G401 (cell line): ENCODE measurements at regions not wholly inside any gene's neighbourhood (a gene's known extent, or its start where the extent isn't known, plus 50 kb on each side); places are given as distances from the start of the nearest gene placed in this dataset.
A peak's percentile ranks its signal among the peaks of the same experiment; 100 is the strongest.
"Not testable (repeated sequence)": the region's sequence is repeated elsewhere in the genome, so short reads cannot be mapped to it uniquely, and the experiment has no call there.

Source experiments
- DNase-seq: peaks from one replicate; pipeline ENCODE4 v3.0.0-alpha.2; 2015; ENCODE audit warnings: low spot score
- in situ Hi-C: cut with HindIII; loops from 2 replicates; pipeline ENCODE4 v1.10.0; 2016; ENCODE audit warnings: low sequenced_read_pairs, mixed read lengths

GRCh38 chr4:101682946-101683345 lies 107.6 kb upstream of the BANK1 start:
- DNase-seq: peak; percentile 78
- in situ Hi-C loops: no loop called here

DNA sequence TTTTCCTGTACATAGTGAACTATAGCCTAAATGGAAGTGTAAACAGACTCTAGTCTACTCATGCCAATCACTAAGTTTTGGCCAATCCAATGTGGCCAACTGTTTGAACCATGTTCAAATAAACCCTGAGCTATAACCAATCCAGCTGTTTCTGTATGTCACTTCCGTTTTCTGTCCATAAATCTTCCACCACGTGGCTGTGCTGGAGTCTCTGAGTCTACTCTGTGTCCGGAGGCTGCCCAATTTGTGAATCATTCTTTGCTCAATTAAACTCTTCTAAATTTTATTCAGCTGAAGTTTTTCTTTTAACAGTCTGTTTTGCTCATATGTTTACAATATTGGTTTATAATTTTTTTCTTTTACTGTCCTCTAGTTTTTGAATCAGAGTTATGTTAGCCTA lies 112.3 kb upstream of the BANK1 start:
- in situ Hi-C loops: no loop called here
- no peak for DNase-seq

GRCh38 chr4:101670897-101671296 lies 119.6 kb upstream of the BANK1 start:
- in situ Hi-C loops: no loop called here
- DNase-seq: no peak

GRCh38 chr4:101670370-101670769 lies 120.2 kb upstream of the BANK1 start:
- DNase-seq: no peak
- in situ Hi-C loops: no loop called here

DNA sequence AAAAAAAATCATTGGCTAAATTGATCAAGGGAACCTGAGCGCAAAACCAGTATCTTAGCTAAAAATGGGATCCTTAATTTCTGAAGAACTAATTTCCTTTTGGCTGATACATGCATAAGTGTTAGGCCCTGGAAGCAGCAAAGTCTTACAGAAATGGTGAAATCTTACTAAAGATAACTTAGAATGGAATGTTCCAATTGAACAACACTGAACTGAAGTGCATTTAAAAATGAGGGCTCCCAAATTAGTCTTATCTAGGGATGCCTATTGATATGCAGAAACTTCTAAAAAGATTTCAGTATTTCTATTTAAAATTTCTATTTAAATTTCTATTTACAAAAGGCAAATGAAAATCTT lies 120.7 kb upstream of the BANK1 start:
- in situ Hi-C loops: no loop called here
- DNase-seq: no peak

DNA sequence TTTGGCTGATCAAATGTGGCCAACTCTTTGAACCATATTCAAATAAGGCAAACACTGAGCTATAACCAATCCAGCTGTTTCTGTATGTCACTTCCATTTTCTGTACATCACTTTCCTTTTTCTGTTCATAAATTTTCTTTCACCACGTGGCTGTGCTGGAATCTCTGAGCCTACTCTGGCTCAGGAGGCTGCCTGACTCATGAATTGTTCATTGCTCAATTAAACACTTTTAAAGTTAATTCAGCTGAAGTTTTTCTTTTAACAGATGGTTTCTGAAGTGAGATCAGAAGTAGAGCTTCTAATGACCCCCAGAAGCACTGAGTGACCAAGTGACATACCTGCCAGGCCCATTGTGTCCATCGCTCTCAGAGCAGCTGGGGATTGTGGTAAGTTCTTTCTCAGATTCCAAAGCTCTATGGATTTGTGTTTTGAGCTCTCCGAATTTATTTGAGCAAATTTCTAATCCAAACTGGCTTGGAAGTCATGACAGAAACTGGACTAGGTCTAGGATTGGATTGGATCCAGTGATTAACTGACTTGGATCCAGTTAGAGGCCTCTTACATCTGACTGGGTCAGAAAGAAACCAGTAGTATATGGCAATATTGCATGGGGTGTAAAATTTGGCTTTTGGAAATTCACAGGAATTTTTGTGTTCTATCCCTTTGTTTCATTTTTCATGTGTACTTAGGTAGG lies 121.2 kb upstream of the BANK1 start:
- in situ Hi-C loops: no loop called here
- no peak for DNase-seq

DNA sequence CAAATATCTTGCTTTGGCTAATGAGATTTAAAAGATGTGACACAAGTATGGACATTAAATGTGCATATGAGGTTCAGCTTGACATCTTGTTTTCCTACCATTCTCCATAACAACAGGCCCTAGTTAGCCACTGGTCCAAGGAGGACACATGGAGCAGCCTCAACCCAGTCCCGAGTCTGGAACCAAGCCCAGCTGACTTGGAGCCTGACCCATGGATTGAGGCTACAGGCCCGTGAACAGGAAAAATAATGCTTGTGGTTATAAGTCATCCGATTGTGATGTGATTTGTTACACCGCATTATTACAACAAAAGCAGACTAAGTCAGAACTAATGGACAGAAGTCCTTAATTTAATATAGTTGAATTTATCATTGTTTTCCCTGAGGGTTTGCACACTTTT lies 123.2 kb upstream of the BANK1 start:
- in situ Hi-C loops: no loop called here
- DNase-seq: peak; percentile 68

DNA sequence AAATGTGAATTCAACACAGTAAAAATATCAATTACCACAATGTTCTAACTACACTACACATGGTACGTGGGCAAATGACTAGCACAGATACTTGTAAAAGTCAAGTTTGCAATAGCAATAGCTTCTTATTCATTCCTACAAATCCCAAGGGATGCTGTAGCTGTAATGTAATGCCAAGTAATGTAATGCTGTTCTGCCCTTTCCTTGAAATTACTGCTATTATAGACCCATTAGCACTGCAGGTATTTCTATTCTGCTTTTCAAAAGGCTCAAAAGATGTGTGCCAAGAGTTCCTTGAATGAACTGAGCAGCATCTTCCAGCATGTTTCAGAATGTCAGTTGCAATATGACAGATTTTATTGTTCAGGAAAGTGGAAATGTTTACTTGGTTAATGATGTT lies 129.9 kb upstream of the BANK1 start:
- in situ Hi-C loops: no loop called here
- DNase-seq: no peak

DNA sequence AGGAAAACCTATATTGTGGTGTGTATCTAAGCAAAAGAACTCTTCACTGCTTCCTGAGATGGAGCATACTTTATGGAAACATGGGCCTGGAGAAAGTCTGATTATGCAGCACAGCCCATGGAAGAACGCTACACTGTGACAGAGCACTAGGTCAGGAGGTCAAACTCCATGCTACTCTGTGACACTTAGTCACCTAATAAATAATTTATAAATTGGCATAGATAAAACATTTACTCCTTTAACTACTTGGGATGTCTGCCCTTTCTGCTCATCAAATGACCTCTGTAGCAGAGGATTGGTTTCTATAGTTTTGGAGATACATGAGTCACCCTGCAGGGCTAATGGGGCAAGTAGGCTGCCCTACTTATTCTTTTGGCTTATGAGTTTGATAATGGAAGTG lies 134.7 kb upstream of the BANK1 start:
- DNase-seq: no peak
- in situ Hi-C loops: no loop called here

GRCh38 chr4:101655005-101655404 lies 135.5 kb upstream of the BANK1 start:
- in situ Hi-C loops: no loop called here

DNA sequence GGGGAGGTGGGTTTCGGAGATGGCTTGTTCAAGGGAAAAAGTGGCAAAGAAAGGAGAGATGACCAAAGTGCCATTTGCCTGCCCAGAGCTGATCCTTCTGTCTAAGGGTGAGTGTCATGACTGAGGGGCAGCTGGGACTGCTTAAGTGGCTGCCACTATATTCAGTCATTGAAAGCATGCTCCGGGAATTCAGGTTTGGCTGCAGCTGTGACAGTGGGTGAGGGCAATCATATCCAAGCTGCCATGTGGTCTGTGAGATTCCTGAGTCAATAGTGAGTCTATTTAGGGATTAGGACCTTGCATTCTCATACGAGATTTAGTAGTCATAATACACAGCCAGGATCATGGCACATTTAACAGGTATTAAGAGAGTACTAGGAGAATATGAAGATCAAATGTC lies 138.8 kb upstream of the BANK1 start:
- no peak for DNase-seq
- in situ Hi-C loops: no loop called here

More at GRCh38 chr4:101655005-101655404, 135.5 kb upstream of the BANK1 start:
- DNase-seq: no peak

- peak; percentile 88 for DNase-seq
- in situ Hi-C loops: no loop called here
These were observed 140.6 kb upstream of the BANK1 start for GRCh38 chr4:101649790-101650515.

DNA sequence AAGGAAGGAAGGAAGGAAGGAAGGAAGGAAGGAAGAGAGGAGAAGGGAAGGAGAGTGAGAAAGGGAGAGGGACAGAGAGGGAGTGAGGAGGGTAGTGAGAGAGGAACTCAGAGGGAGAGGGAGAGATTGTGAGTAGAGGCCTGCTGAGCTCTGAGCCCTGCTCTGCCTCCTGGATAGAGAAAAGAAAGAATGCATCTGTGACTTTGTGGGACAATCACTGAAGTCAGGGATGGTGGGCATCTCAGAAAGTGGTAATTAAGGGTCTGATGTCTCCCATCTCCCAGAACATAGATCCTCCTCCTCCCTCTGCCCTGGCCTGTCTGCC lies 142.9 kb upstream of the BANK1 start:
- in situ Hi-C loops: no loop called here
- no peak for DNase-seq

- in situ Hi-C loops: no loop called here
- DNase-seq: peak; percentile 66
These were observed 146.0 kb upstream of the BANK1 start for GRCh38 chr4:101644516-101644915.

DNA sequence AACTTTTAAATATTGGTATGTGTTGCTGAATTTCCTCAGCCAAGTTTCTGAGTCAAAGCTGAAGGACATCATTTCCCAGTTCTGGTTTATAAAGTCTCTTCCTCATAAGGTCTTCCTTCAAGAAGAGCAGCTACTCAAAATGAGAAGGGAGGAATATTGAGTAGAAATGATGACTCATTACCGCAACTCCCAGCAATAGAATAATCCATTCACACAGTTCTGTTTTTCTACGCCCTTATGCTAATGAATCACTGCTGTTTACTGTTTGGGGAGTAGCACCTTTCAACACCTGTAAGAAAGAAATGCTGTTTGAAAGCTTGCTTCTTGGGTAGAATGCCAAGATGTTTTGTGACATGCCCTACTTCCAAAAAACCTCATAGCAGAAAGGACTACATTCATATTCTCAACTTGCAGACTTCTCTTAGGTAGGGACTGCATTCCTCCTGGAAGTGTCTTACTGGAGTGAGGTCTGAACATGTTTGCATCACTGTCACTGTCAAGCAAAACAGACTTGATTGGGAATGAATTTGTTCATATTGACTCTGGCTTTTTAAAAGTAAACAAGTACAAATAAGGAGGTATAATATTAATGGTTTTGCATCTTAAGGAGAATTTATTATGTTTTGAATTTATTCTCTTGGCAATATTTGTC lies 147.2 kb upstream of the BANK1 start:
- in situ Hi-C loops: no loop called here
- no peak for DNase-seq

DNA sequence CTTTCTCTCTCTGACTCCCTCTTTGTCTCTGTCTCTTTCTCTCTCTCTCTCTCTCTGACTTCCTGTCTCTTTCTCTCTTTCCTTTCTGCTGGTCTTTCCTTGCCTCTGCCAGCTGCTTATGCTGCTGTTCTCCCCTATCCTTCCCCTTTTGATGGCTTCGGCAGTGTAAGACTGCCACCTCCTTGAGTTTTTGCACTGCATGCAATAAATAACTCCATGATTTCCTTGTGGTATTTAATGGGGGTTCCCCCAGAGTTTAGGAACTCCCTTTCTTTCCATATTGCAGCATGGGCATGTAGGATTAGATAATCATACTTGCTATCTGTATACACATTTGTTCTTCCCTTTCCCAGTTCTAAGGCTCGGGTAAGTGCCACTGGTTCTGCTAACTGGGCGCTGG lies 157.8 kb upstream of the BANK1 start:
- DNase-seq, in situ Hi-C loops: not testable (repeated sequence)

GRCh38 chr4:101630319-101630986 lies 160.1 kb upstream of the BANK1 start:
- no peak for DNase-seq
- in situ Hi-C loops: no loop called here

GRCh38 chr4:101621120-101621519 lies 169.4 kb upstream of the BANK1 start:
- in situ Hi-C loops: no loop called here
- peak; percentile 68 for DNase-seq

- no peak for DNase-seq
- in situ Hi-C loops: no loop called here
These were observed 174.9 kb upstream of the BANK1 start for GRCh38 chr4:101615652-101616051.

GRCh38 chr4:101606989-101607388 lies 183.5 kb upstream of the BANK1 start:
- DNase-seq, in situ Hi-C loops: not testable (repeated sequence)
